Neuronal stem cell (in vitro differentiated cells): ENCODE measurements at regions not wholly inside any gene's neighbourhood (a gene's known extent, or its start where the extent isn't known, plus 50 kb on each side); places are given as distances from the start of the nearest gene placed in this dataset.
A peak's percentile ranks its signal among the peaks of the same experiment; 100 is the strongest.

Experiments used
- DNase-seq: peaks from one replicate; pipeline ENCODE4 v3.0.0-alpha.2; 2013; ENCODE audit warnings: low spot score
- H2AFZ ChIP-seq: one replicate; pipeline ENCODE4 v1.6.1; 2013; ENCODE audit warnings: mild to moderate bottlenecking, low read length, inconsistent platforms
- H2AK5ac ChIP-seq: 2 replicates; pipeline ENCODE4 v1.6.1; 2013; ENCODE audit warnings: low read depth, mild to moderate bottlenecking, inconsistent platforms, low read length, moderate library complexity, mixed read lengths
- H2BK120ac ChIP-seq: 2 replicates; pipeline ENCODE4 v1.6.1; 2013; ENCODE audit warnings: low read depth, mild to moderate bottlenecking, inconsistent platforms, low read length, moderate library complexity, mixed read lengths
- H2BK12ac ChIP-seq: one replicate; pipeline ENCODE4 v1.6.1; 2013; ENCODE audit warnings: low read length, inconsistent platforms
- H2BK15ac ChIP-seq: 2 replicates; pipeline ENCODE4 v1.6.1; 2013; ENCODE audit warnings: mild to moderate bottlenecking, low read length, inconsistent platforms, mixed read lengths
- H2BK5ac ChIP-seq: one replicate; pipeline ENCODE4 v1.6.1; 2013; ENCODE audit warnings: inconsistent platforms, mild to moderate bottlenecking, low read length, moderate library complexity
- H3K14ac ChIP-seq: one replicate; pipeline ENCODE4 v1.6.1; 2013; ENCODE audit warnings: low read length, inconsistent platforms
- H3K18ac ChIP-seq: 2 replicates; pipeline ENCODE4 v1.6.1; 2013; ENCODE audit warnings: low read length, inconsistent platforms
- H3K23ac ChIP-seq: 2 replicates; pipeline ENCODE4 v1.6.1; 2013; ENCODE audit warnings: low read depth, mild to moderate bottlenecking, mixed read lengths, low read length, inconsistent platforms; ENCODE audit not compliant: poor library complexity
- H3K27ac ChIP-seq: replicated peaks from 3 replicates; pipeline ENCODE4 v1.5.1; 2013; ENCODE audit warnings: low read length, inconsistent platforms
- H3K27me3 ChIP-seq, 3 experiments: 2 replicates each; pipeline ENCODE4 v1.6.1; 2013; ENCODE audit warnings: low read length in 3 of 3, mild to moderate bottlenecking in 2 of 3, inconsistent platforms in 1 of 3, low read depth in 1 of 3, mixed read lengths in 1 of 3, moderate library complexity in 1 of 3; ENCODE audit not compliant: control insufficient read depth in 3 of 3, insufficient read depth in 3 of 3
- H3K36me3 ChIP-seq, 2 donors: replicated peaks in 1 of 2; 2 replicates each; pipeline ENCODE4 v1.6.1; 2013; ENCODE audit warnings: low read length in 2 of 2; ENCODE audit not compliant: control insufficient read depth in 2 of 2, insufficient read depth in 2 of 2
- H3K4ac ChIP-seq: 2 replicates; pipeline ENCODE4 v1.6.1; 2013; ENCODE audit warnings: inconsistent platforms, mild to moderate bottlenecking, low read length, moderate library complexity
- H3K4me1 ChIP-seq, 2 donors: 1 replicate in 1 of 2; 2 replicates in 1 of 2; pipeline ENCODE4 v1.6.1; 2013; ENCODE audit warnings: low read length in 2 of 2, low read depth in 1 of 2; ENCODE audit not compliant: control insufficient read depth in 2 of 2, insufficient read depth in 1 of 2
- H3K4me2 ChIP-seq: one replicate; pipeline ENCODE4 v1.6.1; 2013; ENCODE audit warnings: mild to moderate bottlenecking, low read length, inconsistent platforms; ENCODE audit not compliant: insufficient read depth, poor library complexity, severe bottlenecking
- H3K4me3 ChIP-seq, 2 donors: 2 replicates each; pipeline ENCODE4 v1.5.1; 2013; ENCODE audit warnings: low read length in 2 of 2, mild to moderate bottlenecking in 2 of 2, inconsistent platforms in 1 of 2, moderate library complexity in 1 of 2
- H3K79me1 ChIP-seq: one replicate; pipeline ENCODE4 v1.6.1; 2013; ENCODE audit warnings: low read depth, mild to moderate bottlenecking, inconsistent platforms, low read length, moderate library complexity
- H3K9ac ChIP-seq: one replicate; pipeline ENCODE4 v1.6.1; 2013; ENCODE audit warnings: mild to moderate bottlenecking, low read depth, low read length, inconsistent platforms; ENCODE audit not compliant: poor library complexity
- H3K9me3 ChIP-seq, 2 donors: replicated peaks in 1 of 2; 2 replicates each; pipeline versions ENCODE3 to v1.6.1; 2013; ENCODE audit warnings: low read length in 2 of 2, mild to moderate bottlenecking in 2 of 2, inconsistent platforms in 1 of 2, low read depth in 1 of 2, mixed read lengths in 1 of 2, moderate library complexity in 1 of 2; ENCODE audit not compliant: control insufficient read depth in 2 of 2, insufficient read depth in 1 of 2
- H4K8ac ChIP-seq: one replicate; pipeline ENCODE4 v1.6.1; 2013; ENCODE audit warnings: low read depth, mild to moderate bottlenecking, inconsistent platforms, low read length, moderate library complexity
- H4K91ac ChIP-seq: one replicate; pipeline ENCODE4 v1.6.1; 2013; ENCODE audit warnings: low read length, low read depth, mild to moderate bottlenecking, inconsistent platforms; ENCODE audit not compliant: poor library complexity
- WGBS, 2 donors: extraction: QIAGEN DNeasy Blood & Tissue Kit; methylation state at CpG; one replicate each; pipeline ENCODE4 v1.1.7; 2013; ENCODE audit warnings: missing lambda C conversion rate in 2 of 2, mixed read lengths in 1 of 2; ENCODE audit not compliant: insufficient read length in 2 of 2, insufficient replicate concordance in 1 of 2; ENCODE audit errors: extremely low coverage in 2 of 2; 5-methylcytosine and 5-hydroxymethylcytosine counted together

DNA sequence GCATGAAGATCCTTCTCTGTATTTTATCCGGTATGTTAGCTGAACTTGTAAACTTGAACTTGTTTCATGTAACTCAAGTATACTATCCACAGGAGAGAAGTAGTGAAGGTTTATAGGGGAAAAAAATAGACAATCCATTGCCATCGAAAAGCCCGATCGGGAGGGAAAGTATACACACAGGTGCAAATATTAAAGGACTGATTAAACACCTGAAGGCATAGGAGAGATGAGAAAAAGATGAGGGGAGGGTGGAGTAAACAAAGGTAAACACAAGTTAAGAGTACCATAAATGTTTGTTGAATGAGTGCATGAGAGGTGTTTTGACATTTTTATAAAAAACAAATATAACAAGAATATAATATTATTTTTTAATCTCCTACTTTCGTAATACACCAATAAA, 64.3 kb upstream of the CITED2 start:
- H3K4me3 ChIP-seq: no peak overlapping the region
- H3K27me3 ChIP-seq: no peaks in the 10 kb centered on the region
- H3K4ac ChIP-seq: no peak overlapping the region
- H3K9ac ChIP-seq: no peak overlapping the region
- H4K91ac ChIP-seq: no peak overlapping the region
- no peaks in the 10 kb centered on the region for H3K9me3 ChIP-seq
- no peak overlapping the region for H3K18ac ChIP-seq
- H2BK12ac ChIP-seq: no peak overlapping the region
- H3K36me3 ChIP-seq: no peaks in the 10 kb centered on the region
- no peak overlapping the region for H3K23ac ChIP-seq
- no peak overlapping the region for H2BK15ac ChIP-seq
- no peak overlapping the region for H3K14ac ChIP-seq
- H3K79me1 ChIP-seq: no peaks in the 10 kb centered on the region
- no peak overlapping the region for H2AFZ ChIP-seq
- no peak overlapping the region for H2BK120ac ChIP-seq
- H3K4me2 ChIP-seq: no peak overlapping the region
- H2BK5ac ChIP-seq: no peak overlapping the region
- H4K8ac ChIP-seq: no peak overlapping the region
- no peak overlapping the region for H3K27ac ChIP-seq
- peaks cover 0 to under 1% of the 10 kb centered on the region in 2 donors for H3K4me1 ChIP-seq
- 100% methylated on average over 1 of the region's 5 CpGs; no CpG with 5 or more reads in 1 of the 2 donors for WGBS, 2 donors
- no peak overlapping the region for H2AK5ac ChIP-seq
- DNase-seq: no peak

GRCh38 chr6:139436957-139437348, 62.5 kb upstream of the CITED2 start:
- Histone ChIP-seq H2BK15ac (no peak overlapping the region), H3K9me3 (no peaks in the 10 kb centered on the region), H3K4ac (no peak overlapping the region), H3K27ac (no peak overlapping the region), H2BK120ac (no peak overlapping the region), H2BK12ac (no peak overlapping the region), H3K18ac (no peak overlapping the region), H2AFZ (no peak overlapping the region), H3K23ac (no peak overlapping the region), H3K36me3 (no peaks in the 10 kb centered on the region), H3K27me3 (no peaks in the 10 kb centered on the region), H3K9ac (no peak overlapping the region), H2AK5ac (no peak overlapping the region), H3K4me3 (no peak overlapping the region), H3K4me2 (no peak overlapping the region), H4K8ac (no peak overlapping the region), H3K4me1 (peaks cover 0 to 1% of the 10 kb centered on the region in 2 donors), H4K91ac (no peak overlapping the region), H3K14ac (no peak overlapping the region), H2BK5ac (no peak overlapping the region), H3K79me1 (no peaks in the 10 kb centered on the region)
- no peak for DNase-seq
- no CpG with 5 or more reads among the region's 3 CpGs for WGBS, 2 donors

DNA sequence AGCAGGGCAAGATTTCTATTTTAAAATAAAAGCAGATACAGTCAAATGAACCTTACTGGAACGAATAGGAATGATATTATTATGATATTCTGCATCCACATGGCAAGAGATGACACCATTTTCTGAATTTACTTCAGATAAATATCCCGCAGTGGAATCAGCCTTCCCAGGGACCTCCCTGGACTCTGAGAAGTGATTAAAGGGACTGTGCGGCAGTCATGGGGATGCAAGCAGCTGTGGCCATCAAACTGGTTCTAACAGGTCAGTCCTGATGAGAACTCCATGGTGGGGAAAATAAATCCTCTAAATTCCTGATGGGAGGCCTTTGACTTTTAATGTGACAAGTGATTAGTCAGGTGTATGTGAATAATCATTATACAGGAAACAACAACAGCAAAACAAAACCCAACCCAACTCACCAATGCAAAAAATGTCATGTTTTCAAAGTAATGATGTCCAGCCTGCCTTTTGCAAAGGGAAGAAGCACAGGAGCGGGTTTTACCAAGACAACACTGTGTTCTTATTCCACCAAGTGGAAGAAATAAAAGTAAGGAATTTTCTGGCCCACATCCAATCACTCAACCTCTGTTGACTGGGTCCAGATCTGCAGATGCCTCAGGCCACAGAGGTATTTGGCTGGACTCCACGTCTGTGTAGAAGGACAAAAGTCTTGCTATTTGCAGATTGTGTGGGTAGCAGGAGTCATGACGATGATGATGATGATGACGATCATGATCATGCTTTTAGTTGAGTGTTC, 61.9 kb upstream of the CITED2 start:
- Histone ChIP-seq H3K36me3 (no peaks in the 10 kb centered on the region), H4K8ac (no peak overlapping the region), H2AFZ (no peak overlapping the region), H2BK15ac (no peak overlapping the region), H3K9ac (no peak overlapping the region), H2AK5ac (no peak overlapping the region), H3K4me1 (peaks cover 0 to 1% of the 10 kb centered on the region in 2 donors), H3K18ac (no peak overlapping the region), H3K9me3 (peaks cover 0 to 5% of the 10 kb centered on the region in 2 donors), H3K23ac (no peak overlapping the region), H3K4ac (no peak overlapping the region), H2BK120ac (no peak overlapping the region), H3K27ac (no peak overlapping the region), H3K27me3 (no peaks in the 10 kb centered on the region), H3K79me1 (no peaks in the 10 kb centered on the region), H2BK5ac (no peak overlapping the region), H2BK12ac (no peak overlapping the region), H3K4me2 (no peak overlapping the region), H4K91ac (no peak overlapping the region), H3K14ac (no peak overlapping the region), H3K4me3 (no peak overlapping the region)
- WGBS, 2 donors: no CpG with 5 or more reads among the region's 7 CpGs
- no peak for DNase-seq

- Histone ChIP-seq H2BK12ac (no peak overlapping the region), H3K27me3 (no peaks in the 10 kb centered on the region), H2BK120ac (no peak overlapping the region), H3K23ac (no peak overlapping the region), H3K4me2 (no peak overlapping the region), H3K18ac (no peak overlapping the region), H3K4ac (no peak overlapping the region), H4K91ac (no peak overlapping the region), H2AK5ac (no peak overlapping the region), H3K4me1 (peaks cover 5 to 8% of the 10 kb centered on the region in 2 donors), H2BK15ac (no peak overlapping the region), H3K14ac (no peak overlapping the region), H4K8ac (no peak overlapping the region), H3K79me1 (no peaks in the 10 kb centered on the region), H3K36me3 (no peaks in the 10 kb centered on the region), H3K9ac (no peak overlapping the region), H3K4me3 (no peak overlapping the region), H3K27ac (no peak overlapping the region), H2AFZ (peak overlapping the region; percentile 5), H2BK5ac (no peak overlapping the region), H3K9me3 (peaks cover 0 to 8% of the 10 kb centered on the region in 2 donors)
- no peak for DNase-seq
- no CpG with 5 or more reads among the region's 2 CpGs for WGBS, 2 donors
These were observed 59.4 kb upstream of the CITED2 start for GRCh38 chr6:139433631-139434419.
